ENCODE measurements at regions not wholly inside any gene's neighbourhood (a gene's known extent, or its start where the extent isn't known, plus 50 kb on each side); places are given as distances from the start of the nearest gene placed in this dataset.

DNA sequence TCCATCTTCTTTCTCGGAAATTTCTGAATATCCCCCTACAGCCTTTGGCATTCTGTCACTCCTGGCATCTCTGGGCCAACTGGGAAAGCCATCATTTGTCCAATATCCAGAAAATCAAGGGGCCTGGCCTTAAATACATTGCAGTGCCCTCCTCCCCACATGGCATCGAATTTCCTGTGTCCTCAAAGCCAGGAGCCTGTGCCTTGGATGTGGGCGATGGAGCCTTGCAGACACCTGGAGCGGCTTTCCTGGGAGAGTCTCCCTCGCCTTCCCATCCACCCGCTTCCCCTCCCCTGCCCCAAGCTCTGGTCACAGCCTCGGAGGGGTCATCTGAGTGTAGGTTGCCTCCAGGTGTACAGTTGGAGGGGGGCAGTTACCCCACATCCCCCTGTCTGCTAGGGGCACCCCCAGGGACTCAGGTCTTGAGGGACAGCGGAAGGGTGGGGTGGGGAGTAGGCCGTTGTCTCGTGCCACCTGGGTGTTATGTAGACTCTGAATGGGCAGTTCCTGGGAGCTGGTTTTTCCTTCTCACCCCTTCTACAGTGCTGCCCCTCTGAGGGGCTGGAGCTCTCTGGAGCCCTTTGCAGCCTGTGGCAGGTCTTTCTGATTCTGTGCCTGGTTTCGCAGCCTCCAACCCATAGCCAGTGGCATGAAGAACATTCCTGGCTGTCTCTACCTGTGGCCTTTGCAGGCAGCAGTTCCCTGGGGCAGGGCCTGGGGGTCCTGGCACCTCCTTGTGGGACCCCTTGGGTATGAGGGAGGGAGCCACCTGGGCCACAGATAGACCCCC, 239.8 kb downstream of the SEC14L1 start:
- FAIRE-seq (no peak), DNase-seq (ENCODE audit: insufficient read length, low spot score) (no peak)
- no peak for TF ChIP-seq POLR2AphosphoS5 (IDR thresholded peaks at IDR 0.05; ENCODE audit: low read depth, low read length)

DNA sequence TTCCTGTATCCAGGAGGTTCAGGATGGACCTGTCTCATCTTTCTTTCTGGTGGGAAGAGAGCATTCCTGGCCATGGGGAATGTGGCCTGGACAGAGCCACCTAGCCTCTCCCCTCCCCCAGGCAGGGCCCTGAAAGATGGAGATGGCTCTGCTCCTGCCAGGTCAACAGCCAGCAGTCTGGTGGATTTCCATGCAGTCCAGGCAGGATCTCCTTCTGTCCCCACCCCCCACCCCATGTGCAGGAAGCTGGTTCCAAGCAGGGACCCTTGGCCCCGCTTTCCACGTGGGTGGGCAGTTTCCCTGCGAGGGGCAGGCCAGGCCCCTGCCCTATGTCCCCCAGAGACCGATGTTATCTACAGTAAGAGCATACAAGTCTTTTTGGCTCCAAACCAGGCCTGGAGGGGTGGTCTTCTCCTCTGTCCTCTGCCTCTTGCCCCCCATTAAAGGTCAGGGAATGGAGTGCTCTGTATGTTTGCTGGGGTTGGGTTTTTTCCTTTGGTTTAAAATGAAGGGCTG, 240.5 kb downstream of the SEC14L1 start:
- TF ChIP-seq POLR2AphosphoS5 (IDR thresholded peaks at IDR 0.05; ENCODE audit: low read depth, low read length) (no peak), TAF1 (IDR thresholded peaks at IDR 0.05; ENCODE audit: low read depth, low read length) (no peak), POU2F2 (IDR thresholded peaks at IDR 0.05; ENCODE audit: low read depth, low read length) (no peak), SPI1 (IDR thresholded peaks at IDR 0.05; ENCODE audit: low read depth, low read length) (no peak), POLR2A (IDR thresholded peaks at IDR 0.05; ENCODE audit: low read depth, low read length) (no peak), PAX5 (IDR thresholded peaks at IDR 0.05; ENCODE audit: insufficient read depth, low read length, severe bottlenecking) (no peak)
- FAIRE-seq (no peak), DNase-seq (ENCODE audit: insufficient read length, low spot score) (no peak)

DNA sequence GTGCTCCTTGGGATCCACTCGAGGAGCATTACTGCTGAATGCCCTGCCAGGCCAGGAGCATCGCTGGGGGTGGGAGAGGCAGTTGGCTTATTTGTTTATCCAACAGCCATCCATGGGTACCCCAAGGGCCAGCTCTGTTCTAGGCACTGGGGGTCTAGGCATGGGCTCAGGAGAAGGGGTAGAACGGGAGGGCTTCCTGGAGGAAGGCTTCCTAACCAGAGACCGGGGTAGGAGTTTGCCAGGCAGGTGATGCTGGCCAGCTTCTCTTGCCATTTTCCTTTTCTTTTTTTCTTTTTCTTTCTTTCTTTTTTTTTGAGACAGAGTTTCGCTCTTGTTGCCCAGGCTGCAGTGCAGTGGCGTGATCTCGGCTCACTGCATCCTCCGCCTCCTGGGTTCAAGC, 241.0 kb downstream of the SEC14L1 start:
- FAIRE-seq (no peak), DNase-seq (ENCODE audit: insufficient read length, low spot score) (no peak)
- no peak for TF ChIP-seq POLR2AphosphoS5 (IDR thresholded peaks at IDR 0.05; ENCODE audit: low read depth, low read length)
- TF ChIP-seq PAX5 (IDR thresholded peaks at IDR 0.05; ENCODE audit: insufficient read depth, low read length, severe bottlenecking): no peak
- TF ChIP-seq TAF1 (IDR thresholded peaks at IDR 0.05; ENCODE audit: low read depth, low read length): no peak
- no peak for TF ChIP-seq POU2F2 (IDR thresholded peaks at IDR 0.05; ENCODE audit: low read depth, low read length)
- TF ChIP-seq SPI1 (IDR thresholded peaks at IDR 0.05; ENCODE audit: low read depth, low read length): no peak
- no peak for TF ChIP-seq POLR2A (IDR thresholded peaks at IDR 0.05; ENCODE audit: low read depth, low read length)

DNA sequence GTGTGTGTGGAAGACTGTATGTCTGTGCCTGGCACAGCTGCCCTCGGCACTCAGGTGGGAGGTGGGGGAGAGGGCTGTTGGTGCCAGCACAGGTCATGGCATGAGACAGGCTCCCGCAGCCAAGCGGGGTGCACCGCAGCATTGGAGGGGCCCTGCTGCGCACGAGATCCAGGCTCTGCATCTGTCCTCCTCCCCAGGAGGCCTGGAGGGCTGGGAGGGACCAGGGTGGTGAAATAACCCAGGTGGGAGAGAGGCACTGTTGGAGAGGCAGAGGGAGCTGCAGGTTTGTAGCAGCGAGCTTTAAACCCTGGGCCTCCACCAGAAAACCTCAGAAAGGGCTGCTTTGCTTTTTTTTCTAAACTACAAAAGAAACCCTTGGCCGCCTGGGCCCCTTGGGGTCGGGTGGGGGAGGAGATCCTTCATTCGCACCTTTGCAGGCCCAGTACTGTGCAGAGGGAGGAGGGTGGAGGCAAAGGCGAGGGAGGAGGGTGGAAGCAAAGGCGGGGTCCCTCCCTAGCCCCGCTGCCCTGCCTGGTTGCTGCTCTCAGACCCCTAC, 241.7 kb downstream of the SEC14L1 start:
- no peak for TF ChIP-seq PAX5 (IDR thresholded peaks at IDR 0.05; ENCODE audit: insufficient read depth, low read length, severe bottlenecking)
- TF ChIP-seq TAF1 (IDR thresholded peaks at IDR 0.05; ENCODE audit: low read depth, low read length): no peak
- no peak for TF ChIP-seq SPI1 (IDR thresholded peaks at IDR 0.05; ENCODE audit: low read depth, low read length)
- no peak for TF ChIP-seq POU2F2 (IDR thresholded peaks at IDR 0.05; ENCODE audit: low read depth, low read length)
- TF ChIP-seq POLR2A (IDR thresholded peaks at IDR 0.05; ENCODE audit: low read depth, low read length): no peak
- TF ChIP-seq POLR2AphosphoS5 (IDR thresholded peaks at IDR 0.05; ENCODE audit: low read depth, low read length): no peak
- FAIRE-seq (no peak), DNase-seq (ENCODE audit: insufficient read length, low spot score) (no peak)

DNA sequence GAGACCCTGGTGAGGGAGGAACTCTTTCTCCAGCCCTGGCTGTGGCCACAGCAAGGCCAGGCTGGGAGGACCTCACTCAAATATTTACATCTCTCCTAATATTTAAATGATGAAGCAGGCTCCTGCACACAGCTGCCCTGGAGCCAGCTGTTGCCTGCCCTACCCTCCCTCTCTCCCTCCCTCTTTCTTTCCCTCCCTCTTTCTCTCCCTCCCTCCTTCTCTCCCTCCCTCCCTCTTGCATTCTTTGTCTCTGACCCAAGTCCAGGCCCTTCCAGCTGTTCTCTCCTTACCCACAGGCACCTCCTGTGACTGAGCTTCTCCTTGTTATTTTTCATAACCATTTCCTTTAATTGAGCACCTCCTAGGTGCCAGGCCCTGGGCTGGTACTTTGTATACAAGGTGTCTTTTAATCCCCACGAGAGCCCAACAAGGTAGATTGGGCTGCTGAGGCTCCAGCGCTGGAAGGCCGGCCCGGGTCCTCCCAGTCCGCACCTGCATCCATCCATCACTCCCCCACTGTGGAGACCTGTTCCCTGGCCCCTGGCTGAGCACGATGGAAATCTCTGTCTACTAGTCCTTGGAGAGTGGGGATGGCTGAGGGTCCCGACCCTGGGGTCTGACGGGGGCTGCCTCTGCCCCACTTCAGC, 242.3 kb downstream of the SEC14L1 start:
- FAIRE-seq (no peak), DNase-seq (ENCODE audit: insufficient read length, low spot score) (no peak)
- TF ChIP-seq POLR2A (IDR thresholded peaks at IDR 0.05; ENCODE audit: low read depth, low read length) (no peak), PAX5 (IDR thresholded peaks at IDR 0.05; ENCODE audit: insufficient read depth, low read length, severe bottlenecking) (no peak), SPI1 (IDR thresholded peaks at IDR 0.05; ENCODE audit: low read depth, low read length) (no peak), TAF1 (IDR thresholded peaks at IDR 0.05; ENCODE audit: low read depth, low read length) (no peak), POU2F2 (IDR thresholded peaks at IDR 0.05; ENCODE audit: low read depth, low read length) (no peak), POLR2AphosphoS5 (IDR thresholded peaks at IDR 0.05; ENCODE audit: low read depth, low read length) (no peak)

DNA sequence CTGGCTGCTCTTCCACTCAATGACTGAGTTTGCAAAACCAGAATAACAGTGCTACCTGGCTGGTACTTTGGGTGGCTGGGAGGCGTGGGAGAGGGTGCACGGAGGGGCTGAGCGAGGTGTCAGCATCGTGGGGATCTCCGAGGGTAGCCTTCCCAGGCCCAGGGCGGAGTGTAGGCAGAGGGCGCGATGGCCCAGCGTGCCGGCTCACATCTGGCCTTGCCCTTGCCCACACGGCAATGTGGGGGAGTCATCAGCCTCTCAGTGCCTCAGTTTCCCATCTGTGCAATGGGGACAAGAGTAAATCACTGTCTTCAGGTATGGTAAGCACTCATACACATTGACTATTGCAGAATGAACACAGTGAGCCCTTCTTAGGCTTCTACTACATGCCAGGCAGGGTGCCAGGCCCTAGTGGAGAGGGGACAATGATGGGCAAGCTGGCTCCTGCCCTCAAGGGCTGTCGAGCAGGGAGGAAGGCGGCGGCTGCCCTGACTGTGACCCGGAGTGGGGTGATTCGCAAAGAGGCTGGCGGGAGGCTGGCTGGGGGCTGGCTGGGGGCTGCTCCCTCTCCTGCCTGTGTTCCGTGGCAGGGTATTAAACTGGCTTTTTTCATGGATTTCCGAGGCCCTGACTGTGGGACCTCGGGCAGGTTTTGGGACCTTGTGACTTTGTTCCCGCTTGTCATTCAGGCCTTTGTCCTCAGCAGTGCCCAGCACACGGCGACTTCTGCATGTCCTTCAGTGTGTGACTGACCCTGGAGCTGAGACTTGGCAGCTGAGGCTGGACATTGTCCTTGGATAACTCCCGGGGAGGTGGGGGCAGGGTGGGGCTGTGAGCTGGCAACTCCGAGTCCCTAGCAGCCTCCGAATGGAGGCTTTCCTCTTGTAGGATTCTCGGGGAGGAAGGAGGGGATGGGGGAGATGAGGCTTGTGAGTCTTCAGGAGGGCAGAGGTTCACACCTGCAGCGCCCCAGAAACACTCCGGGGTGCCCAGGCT, 243.1 kb downstream of the SEC14L1 start:
- no peak for FAIRE-seq
- TF ChIP-seq SPI1 (IDR thresholded peaks at IDR 0.05; ENCODE audit: low read depth, low read length) (no peak), PAX5 (IDR thresholded peaks at IDR 0.05; ENCODE audit: insufficient read depth, low read length, severe bottlenecking) (no peak), POLR2AphosphoS5 (IDR thresholded peaks at IDR 0.05; ENCODE audit: low read depth, low read length) (no peak), POU2F2 (IDR thresholded peaks at IDR 0.05; ENCODE audit: low read depth, low read length) (no peak), POLR2A (IDR thresholded peaks at IDR 0.05; ENCODE audit: low read depth, low read length) (no peak), TAF1 (IDR thresholded peaks at IDR 0.05; ENCODE audit: low read depth, low read length) (no peak)
- DNase-seq (ENCODE audit: insufficient read length, low spot score): no peak

DNA sequence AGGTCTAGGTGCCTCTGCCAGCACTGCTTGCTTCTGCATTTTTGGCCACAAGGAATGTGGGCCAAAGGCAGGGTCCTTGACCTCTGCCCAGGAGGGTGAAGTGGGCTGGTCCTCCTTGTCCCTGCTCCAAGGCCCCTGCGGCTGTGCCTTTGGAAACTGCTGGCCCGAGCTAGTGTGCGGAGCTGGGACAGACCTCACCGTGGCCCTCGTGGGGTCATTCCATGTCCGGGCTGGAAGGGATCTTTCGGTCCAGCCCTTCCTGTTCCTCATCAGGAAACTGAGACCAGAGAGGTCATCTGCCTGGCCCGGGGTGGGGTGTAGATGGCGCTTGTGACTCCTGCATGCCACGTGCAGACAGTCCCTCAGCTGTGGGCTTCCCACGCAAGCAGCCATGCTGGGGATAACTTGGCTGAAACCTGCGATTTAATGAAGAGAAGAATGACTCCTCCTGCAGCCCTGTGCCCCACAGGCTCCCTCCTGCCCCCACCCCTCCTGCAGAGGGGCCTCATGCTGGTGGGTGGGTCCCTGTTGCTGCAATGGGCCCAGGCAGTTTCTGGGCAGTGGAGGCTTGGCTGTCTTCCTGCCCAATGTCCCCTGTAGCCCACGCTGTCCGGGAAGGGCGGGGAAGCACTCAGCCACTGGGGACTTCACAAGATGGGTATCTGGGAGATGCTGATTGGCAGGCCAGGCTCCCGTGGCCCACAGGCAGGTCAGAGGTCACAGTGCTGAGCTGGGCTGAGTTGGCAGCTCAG, 245.2 kb downstream of the SEC14L1 start:
- DNase-seq (ENCODE audit: insufficient read length, low spot score): no peak
- no peak for FAIRE-seq
- TF ChIP-seq PAX5 (IDR thresholded peaks at IDR 0.05; ENCODE audit: insufficient read depth, low read length, severe bottlenecking): no peak
- TF ChIP-seq POU2F2 (IDR thresholded peaks at IDR 0.05; ENCODE audit: low read depth, low read length): no peak
- TF ChIP-seq TAF1 (IDR thresholded peaks at IDR 0.05; ENCODE audit: low read depth, low read length): no peak
- no peak for TF ChIP-seq SPI1 (IDR thresholded peaks at IDR 0.05; ENCODE audit: low read depth, low read length)

DNA sequence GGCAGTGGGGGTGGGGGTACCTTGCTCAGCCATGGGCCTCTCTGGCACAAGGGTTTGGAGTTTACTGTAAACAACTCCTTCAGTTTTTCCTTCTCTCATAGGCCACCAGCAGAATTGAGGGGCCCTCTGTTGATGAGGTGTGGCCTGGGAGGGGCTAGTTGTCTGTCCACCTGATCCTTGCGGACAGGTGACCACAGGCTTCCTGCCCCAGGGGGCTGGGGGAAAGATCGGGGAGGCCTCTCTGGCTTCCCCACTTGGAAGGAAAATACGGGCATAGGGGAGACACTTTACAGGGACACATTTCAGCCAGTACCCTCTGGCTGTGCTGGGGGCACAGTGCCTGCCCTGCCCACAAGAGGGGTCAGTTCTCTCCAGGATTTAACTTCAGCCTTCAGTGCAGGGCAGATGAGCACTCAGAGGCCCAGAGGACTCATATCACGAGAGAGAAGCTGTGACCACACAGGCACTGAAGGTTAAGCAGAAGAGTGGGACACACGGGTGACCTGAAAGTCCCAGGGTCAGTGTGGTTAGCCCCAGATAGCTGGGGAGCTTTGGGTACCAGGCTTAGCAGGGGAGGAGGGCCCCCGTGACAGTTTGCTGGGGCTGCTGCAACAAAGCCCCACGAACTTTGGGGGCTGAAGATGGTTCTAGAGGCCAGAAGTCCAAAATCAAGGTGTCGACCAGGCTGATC, 245.9 kb downstream of the SEC14L1 start:
- TF ChIP-seq POU2F2 (IDR thresholded peaks at IDR 0.05; ENCODE audit: low read depth, low read length): no peak
- no peak for TF ChIP-seq POLR2AphosphoS5 (IDR thresholded peaks at IDR 0.05; ENCODE audit: low read depth, low read length)
- TF ChIP-seq PAX5 (IDR thresholded peaks at IDR 0.05; ENCODE audit: insufficient read depth, low read length, severe bottlenecking): no peak
- no peak for TF ChIP-seq SPI1 (IDR thresholded peaks at IDR 0.05; ENCODE audit: low read depth, low read length)
- TF ChIP-seq TAF1 (IDR thresholded peaks at IDR 0.05; ENCODE audit: low read depth, low read length): no peak
- TF ChIP-seq POLR2A (IDR thresholded peaks at IDR 0.05; ENCODE audit: low read depth, low read length): no peak
- no peak for FAIRE-seq
- DNase-seq (ENCODE audit: insufficient read length, low spot score): no peak
